GM19025 (cell line): ENCODE measurements at regions not wholly inside any gene's neighbourhood (a gene's known extent, or its start where the extent isn't known, plus 50 kb on each side); places are given as distances from the start of the nearest gene placed in this dataset.

Experiments used
- ATAC-seq: cut with Tn5 transposase; IDR thresholded peaks from one replicate; pipeline ENCODE4 v1.9.1; 2021; ENCODE audit warnings: mild to moderate bottlenecking, low read depth, moderate library complexity; ENCODE audit not compliant: unreplicated experiment

- ATAC-seq, result no peak
These were observed 264.6 kb downstream of the TMEM167A start for GRCh38 chr5:82812575-82812974.

- ATAC-seq, result no peak
These were observed 265.7 kb downstream of the TMEM167A start for GRCh38 chr5:82811490-82811889.

DNA sequence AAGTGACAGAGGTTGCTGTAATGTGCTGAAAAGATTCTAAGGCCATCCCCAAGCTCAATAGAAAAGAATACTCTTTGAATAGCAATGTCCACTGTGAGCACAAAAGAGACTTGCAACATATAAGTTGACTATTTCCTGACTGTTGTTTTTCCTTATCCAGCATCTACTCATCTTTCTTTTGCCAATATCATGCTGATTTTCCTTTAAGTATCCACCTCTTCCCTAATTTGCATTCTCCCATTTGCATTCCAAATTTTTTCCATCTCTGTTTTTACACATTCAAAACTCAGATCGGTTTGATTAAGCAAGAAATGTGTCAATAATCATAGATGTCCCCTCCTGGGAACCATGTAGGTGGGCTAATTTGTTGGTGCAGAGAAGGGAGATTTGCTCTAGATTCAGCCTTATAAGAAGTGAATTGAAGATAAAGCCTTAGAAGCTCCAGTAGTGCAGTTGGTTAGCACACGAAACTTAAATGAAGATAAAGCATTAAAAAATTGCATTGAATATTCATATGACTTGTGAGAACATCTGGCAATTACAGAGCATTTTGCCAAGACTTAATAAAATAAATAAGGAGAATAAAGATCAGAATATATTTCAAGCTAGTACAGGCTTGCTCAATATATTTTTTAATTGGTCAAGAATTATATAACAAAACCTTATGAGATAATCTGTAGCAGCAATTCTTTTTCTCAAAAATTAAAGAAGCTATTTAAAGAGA lies 267.6 kb downstream of the TMEM167A start:
- ATAC-seq, result no peak

GRCh38 chr5:82808960-82809359 lies 268.2 kb downstream of the TMEM167A start:
- no peak for ATAC-seq

DNA sequence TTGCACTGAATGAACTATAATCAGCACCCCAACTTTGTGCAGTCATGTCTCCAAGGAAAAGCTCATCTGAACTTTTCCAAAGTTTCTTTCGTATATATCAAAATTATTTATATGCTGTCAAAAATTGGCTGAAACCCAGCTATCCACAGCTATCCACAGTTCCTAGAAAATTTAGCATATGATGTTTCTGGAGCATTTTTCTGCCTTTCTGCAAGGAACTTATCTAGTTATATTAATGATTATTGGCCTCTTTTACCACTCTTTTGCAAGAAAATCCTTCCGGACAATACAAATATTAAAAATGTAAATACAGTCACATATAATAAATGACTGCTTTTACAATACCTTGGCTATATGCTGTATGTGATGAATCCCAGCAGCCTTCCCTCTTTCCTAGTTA lies 270.2 kb downstream of the TMEM167A start:
- no peak for ATAC-seq

GRCh38 chr5:82806513-82806912 lies 270.7 kb downstream of the TMEM167A start:
- no peak for ATAC-seq

DNA sequence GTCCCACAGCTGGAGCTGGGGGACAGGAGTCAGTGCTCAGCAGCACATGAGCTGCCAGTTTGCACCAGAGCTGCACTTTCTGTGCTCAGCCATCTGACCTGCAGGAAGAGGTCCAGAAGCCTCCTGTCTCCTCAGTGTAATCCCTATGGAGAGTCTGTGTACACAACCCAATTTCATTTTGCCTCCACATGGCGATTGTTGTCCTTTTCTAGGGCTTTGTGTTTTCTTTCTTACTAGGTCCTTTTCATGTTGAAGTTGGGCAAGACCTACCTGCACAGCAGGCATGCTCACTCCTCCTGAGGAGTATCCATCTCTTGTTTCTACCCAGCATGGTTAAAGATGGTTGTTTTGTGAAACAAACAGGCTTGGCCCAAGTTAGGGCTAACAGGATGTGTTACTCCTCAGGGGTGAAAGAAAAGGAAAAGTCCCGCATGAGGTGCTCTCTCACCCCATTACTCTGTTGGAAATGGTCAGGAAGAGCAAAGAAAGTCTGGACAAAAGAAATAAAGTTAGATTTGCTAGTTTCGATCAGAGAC lies 273.0 kb downstream of the TMEM167A start:
- no peak for ATAC-seq

DNA sequence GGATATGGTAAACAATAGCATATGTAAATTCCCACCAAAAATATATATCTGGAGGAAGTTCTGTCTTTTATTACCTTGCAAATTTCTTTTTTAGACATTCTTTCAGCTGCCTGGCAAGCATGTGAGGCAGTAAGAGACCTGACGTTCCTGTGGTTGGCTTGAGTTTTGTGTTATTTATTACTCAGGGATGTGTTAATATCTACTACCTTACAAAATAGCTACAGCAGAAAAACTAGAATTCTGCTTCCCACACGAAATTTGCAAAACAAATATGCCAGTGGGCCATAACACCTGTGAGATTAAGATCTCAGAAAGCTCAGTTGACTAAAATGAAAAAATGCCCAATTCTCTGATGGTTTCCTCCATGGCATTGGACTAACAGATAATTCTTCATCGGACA lies 274.2 kb downstream of the TMEM167A start:
- peak; percentile 44 for ATAC-seq

GRCh38 chr5:82800826-82801225 lies 276.4 kb downstream of the TMEM167A start:
- no peak for ATAC-seq

GRCh38 chr5:82799361-82800077 lies 277.7 kb downstream of the TMEM167A start:
- ATAC-seq, result no peak

DNA sequence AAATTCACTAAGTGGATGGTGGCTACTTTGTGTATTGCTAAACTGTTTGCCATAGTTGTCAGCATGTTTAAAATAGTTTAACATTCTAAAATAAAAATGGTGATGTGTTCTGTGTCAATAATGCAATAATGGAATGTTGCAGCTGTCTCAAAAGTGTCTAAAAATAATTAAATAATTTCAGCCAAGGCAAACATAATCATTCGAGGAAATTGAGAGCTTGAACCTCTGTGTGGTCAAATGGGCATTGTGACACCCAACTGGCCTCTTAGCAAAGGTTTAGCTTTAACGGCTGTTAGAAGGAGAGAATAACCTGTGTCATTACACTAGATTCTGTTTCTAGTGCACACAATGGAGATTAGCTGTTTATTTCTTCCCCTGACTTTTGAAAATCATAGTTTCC lies 278.5 kb downstream of the TMEM167A start:
- no peak for ATAC-seq

DNA sequence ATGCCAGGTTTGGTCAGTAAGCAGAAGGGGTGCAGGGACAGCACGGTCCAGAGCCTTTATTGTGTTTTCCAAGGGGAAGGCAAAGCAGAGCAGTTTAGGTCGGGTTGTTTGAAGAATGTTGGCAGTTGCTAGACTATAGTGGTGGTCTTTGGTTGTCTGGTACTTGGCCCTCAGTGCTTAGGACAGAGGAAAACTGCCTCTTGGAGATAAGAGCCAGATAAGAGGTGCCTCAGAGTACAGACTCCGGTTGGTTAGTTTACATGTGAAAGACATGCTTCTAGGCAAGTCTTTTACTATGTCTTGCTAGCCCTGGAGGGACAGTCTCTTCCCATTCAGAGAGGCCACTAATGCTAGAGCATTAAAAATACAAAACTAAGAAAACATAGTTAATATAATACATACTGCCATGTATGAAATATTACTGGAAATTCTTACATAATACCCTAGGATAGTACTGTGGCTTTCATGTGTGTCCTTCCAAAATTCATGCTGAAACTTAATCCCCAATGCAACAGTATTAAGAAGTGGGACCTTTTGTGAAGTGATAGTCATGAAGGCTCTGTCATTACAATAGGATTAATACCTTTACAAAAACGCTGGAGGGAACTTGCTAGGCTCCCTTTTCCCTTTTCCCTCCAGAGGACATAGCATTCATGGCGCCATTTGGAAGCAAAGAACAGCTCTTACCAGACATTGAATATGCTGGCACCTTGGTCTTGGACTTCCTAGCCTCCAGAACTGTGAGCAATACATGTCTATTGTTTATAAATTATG lies 280.4 kb downstream of the TMEM167A start:
- ATAC-seq, result no peak

DNA sequence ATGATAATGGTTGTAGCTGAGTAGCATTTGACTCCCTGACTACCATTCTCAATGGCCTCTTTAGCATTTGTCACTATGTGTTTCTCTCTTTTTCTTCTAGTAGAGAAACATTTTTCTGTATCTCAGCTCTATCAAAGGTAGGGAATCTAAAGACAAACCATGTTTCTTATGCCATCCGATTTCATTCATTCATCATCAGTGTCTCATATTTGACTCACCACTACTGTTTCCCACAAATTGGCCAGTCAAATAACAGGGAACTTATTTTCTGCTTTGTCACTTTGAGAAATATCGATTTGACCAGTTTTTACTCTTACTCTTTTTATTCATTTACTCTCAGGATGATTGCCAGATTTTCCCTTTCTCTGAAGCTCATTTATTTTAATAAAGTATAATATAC lies 282.3 kb downstream of the TMEM167A start:
- no peak for ATAC-seq

DNA sequence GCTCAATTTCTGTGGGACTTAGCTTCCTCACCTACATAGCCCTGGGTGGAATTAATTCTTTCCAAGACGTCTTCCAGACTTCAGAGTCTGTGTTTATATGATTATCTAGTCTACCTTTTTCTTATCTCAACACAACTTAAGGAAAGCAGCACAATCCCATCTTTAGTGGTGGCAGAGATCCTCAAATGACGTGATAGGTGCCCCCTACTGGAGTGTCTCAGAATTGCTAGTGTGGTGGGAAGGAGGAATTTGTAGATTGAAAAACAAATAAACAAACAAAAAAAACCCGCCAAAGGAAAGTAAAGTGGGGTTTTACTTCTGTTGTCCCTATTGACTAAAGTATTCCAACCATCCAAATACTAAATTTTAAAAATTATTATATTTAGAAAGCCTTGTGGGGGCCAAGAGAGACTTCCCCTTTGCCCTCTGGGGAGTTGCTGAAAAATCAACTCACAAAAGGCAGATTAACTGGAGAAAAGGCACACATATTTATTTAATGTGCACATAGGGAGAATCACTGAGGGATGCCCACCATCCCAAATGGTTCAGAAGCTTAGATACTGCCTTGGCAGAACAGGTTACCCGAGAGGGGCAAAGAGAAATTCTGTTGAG lies 283.3 kb downstream of the TMEM167A start:
- no peak for ATAC-seq

- ATAC-seq, result no peak
These were observed 285.1 kb downstream of the TMEM167A start for GRCh38 chr5:82792096-82792495.

DNA sequence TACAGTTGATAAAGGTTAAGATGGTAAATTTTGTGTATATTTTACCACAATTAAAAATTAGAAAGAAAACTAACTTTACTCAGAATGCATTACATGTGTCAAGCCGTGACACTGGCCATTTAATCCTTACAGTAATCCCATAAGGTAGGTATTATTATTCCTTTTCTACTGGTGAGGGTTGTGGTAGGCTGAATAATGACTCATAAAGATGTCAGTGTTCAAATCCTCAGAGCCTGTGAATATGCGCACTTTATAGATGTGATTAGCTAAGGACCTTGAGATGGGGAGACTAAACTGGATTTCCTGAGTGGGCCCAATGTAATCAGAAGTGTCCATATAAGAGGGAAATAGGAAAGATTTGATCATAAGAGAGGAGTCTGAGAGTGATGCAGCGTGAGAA lies 288.1 kb downstream of the TMEM167A start:
- ATAC-seq, result no peak

DNA sequence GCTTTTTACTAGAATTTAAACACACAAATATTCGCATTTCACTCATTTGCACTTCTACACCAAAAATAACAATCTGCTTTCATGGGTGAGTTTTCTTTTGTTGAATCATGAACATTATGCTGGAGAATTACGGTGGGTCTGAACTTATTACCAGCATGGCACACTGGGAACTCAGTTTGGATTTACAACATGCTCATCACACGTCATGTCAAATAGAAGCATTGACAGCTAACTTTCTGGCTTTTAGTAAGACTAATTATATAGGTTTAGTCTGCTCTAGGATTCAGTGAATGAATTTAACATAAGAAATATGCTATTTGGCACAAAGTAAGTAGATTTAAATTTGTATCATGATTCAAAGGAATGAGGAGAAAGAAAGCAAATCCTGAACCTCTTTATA lies 290.4 kb downstream of the TMEM167A start:
- ATAC-seq, result no peak

DNA sequence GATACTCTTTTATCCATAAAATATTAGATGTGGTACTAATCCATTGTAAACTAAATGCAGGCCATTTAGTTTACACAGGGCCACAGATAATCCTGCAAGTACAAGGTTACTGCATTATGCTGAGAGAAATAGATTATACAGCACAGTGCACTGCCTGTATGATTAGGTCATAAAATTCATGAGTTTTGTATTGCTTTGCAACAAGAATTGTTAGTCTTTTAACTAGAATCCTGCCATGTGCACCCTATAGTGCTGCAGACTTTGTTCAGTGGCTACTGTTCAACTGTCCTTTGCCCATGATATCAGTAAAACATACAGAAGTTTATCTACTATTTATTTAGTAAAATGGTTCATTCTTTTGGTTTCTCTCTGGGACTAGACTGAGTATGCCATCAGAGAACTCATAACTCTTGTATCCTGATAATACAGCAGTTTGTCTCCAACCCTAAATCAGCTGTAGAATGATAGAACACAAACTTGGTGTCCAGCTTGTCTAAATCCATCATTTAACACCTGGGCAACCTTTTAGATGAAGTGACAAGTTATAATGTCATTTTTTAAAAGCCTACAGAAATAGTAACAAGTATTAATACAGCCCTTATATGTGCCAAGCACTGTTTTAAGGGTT lies 291.2 kb downstream of the TMEM167A start:
- ATAC-seq, result no peak

- no peak for ATAC-seq
These were observed 291.7 kb downstream of the TMEM167A start for GRCh38 chr5:82785456-82785855.

DNA sequence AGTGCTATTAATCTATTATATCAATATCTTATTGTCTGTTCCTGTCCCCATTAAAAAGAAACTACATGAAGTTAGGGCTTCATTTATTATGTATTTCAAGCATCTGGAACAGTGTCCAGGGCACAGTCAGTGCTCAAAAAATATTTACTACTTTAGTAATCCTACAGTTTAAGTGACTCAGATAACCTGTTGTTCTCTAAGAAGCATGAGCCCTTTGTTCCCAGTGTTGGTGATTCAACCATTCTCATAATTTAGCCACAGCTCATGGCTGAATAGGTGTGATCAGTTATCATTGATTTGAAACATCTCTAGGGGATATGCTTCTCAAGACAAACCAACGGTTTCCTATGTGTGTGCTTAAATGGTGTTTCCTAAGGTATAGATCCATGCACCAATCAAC lies 292.7 kb downstream of the TMEM167A start:
- no peak for ATAC-seq
